ENCODE measurements at regions not wholly inside any gene's neighbourhood (a gene's known extent, or its start where the extent isn't known, plus 50 kb on each side); places are given as distances from the start of the nearest gene placed in this dataset.

DNA sequence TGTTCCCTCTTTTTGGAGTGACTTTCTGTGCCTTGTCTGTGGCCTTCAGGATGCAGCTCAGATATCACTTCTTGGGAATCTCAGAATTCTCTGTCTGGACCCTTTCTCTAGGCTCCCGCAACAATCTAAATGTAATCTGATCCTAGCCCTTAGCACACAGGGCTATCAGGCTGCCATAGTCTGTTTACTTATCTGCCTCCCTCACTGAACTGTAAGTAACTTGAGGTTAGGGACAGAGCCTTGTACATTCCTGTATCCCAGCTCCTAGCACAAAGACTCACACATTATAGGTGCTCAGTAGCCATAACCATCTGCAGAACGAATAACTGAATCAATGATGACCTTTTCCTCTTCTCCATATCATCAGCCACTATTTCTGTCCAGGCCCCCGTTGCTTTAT lies 69.5 kb downstream of the RTL9 start:
- TF ChIP-seq, protein P1, sequence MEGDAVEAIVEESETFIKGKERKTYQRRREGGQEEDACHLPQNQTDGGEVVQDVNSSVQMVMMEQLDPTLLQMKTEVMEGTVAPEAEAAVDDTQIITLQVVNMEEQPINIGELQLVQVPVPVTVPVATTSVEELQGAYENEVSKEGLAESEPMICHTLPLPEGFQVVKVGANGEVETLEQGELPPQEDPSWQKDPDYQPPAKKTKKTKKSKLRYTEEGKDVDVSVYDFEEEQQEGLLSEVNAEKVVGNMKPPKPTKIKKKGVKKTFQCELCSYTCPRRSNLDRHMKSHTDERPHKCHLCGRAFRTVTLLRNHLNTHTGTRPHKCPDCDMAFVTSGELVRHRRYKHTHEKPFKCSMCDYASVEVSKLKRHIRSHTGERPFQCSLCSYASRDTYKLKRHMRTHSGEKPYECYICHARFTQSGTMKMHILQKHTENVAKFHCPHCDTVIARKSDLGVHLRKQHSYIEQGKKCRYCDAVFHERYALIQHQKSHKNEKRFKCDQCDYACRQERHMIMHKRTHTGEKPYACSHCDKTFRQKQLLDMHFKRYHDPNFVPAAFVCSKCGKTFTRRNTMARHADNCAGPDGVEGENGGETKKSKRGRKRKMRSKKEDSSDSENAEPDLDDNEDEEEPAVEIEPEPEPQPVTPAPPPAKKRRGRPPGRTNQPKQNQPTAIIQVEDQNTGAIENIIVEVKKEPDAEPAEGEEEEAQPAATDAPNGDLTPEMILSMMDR (optimal IDR thresholded peaks at IDR 0.05 in 1 of 3, IDR thresholded peaks at IDR 0.05 in 1 of 3, conservative IDR thresholded peaks at IDR 0.05 in 1 of 3; ENCODE audit: extremely low read depth in 1 of 3, insufficient read depth in 2 of 3, low read length in 3 of 3), result no peak
- TF ChIP-seq EZH2 (IDR thresholded peaks at IDR 0.05; ENCODE audit: low read length), result no peak

All from keratinocyte (primary cell).